ENCODE measurements at regions not wholly inside any gene's neighbourhood (a gene's known extent, or its start where the extent isn't known, plus 50 kb on each side); places are given as distances from the start of the nearest gene placed in this dataset.
"Not testable (repeated sequence)": the region's sequence is repeated elsewhere in the genome, so short reads cannot be mapped to it uniquely, and the experiment has no call there.

DNA sequence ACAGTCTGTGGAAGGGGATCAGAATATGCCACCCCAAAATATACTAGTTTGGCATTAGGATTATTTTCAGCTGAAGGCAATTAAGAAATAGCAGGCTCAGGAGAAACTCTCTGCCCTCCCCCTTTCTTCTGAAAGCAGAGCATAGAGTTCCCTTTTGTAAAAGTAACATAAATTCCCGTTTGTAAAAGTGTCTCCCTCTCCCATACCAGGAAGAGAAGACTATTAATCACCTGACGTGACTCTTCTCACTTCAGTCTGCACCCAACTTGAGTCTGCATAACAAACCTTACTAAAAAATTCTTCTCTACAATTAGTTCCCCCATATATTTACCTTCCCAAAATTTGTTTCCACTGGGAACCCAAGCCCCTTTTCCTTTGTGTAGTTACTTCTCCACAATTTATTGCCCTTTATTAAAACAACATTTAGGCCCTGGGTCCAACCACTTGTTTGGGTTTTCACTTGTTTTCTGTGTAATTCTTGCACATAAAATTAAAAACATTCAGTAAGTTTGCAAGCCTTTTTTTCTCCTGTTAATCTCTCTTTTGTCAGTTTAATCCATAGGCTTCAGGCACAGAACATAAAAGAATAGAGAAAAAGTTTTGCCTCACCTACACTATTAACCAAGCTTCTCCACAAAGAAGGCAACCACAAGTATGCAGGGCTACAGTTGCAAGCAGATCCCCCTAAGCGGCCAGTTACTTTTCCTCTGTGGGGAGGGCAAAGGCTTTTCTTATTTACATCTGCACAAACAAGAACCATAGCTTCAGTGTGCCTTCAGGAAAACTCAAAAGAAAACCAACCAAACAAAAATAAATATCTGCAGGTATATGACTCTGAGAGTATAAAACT, 73.8 kb upstream of the EPCAM start:
- no peak for DNase-seq (ENCODE audit: low read depth in 3 of 3)

DNA sequence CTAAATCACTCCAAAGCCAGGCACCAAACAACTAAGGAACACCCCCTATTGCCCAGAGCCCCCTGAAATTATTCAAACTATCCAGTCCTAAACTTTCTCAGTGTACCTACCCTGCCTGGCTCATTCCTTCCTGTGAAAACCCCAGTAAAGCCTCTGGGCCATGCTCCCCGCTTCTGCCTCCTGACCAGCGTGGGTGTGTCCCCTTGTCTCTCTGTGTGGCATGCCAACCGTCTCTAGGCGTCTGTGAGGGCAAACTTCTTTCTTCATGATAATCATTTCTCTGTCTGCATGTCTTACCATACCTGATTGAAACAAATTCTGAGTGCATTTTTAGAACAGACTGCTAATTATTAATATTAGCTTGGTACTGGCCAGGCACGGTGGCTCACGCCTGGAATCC, 75.1 kb upstream of the EPCAM start:
- no peak for DNase-seq (ENCODE audit: low read depth in 3 of 3)

DNA sequence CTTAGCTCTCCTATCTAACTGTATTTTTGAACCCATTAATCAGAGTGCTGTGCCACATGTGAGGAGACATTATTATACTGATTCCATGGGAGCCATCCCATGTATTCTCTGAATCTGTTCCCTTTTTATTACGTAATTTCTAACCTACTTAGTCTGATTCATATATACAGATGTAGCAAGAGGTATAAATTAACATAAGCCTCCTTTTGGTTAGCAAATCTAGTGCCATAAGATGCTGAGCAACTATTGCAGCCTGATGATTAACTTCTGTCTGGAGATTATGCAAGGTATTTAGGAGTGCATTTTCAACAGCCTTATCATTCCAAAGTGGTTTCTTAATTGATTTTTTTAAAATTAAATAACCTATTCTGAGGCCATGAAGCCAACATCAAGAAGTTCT, 80.2 kb upstream of the EPCAM start:
- DNase-seq (ENCODE audit: low read depth in 3 of 3) = no peak

DNA sequence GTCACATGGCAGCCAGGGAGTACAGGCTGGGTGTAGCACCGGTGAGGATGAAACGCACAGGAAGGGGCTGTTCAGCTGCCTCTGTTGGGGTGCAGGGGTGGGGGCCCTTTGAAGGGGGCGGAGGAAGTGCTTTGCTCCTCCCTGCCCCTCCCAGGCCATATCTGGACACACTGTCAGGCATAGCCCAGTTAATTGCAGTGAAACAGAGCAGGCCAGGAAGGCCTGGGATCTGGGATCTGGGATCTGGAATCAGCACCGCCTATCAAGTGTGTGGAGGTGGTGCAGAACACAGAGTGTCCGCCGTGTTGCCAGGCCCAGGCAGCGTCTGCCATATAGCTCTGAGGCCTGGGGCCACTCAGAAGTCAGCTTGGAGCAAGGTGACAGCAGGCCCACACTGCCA, 85.5 kb upstream of the EPCAM start:
- DNase-seq (ENCODE audit: low read depth in 3 of 3) = no peak

DNA sequence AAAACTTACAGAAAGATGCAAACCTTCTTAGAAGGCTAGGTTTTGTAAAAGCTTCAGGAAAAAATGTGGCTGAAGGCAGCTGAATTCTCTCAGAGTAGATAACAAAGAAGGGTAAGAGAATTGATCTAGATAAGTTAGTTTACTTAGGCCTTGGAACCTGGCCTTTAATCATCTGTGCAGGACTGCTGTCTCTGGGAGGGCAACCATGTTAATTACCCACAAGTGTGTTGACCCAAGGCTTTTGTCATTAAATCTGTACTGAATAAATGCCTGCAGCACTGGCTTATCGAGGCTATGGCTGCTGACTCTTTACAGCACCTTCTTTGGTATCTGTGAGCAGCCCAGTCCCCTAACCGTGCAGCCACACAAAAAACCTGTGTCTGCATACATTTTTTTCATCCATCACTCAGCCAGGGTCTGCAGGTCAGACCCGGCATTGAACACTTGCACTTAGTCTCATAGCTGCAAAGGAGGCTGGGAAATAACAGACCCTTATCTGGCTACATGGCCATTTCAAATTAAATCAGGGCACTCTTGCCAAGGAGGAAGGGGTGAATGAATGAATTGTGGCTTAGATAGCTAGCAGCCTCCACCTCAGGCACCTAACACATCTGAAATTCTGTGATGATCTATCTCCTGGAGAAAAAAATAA, 86.4 kb upstream of the EPCAM start:
- no peak for DNase-seq (ENCODE audit: low read depth in 3 of 3)

DNA sequence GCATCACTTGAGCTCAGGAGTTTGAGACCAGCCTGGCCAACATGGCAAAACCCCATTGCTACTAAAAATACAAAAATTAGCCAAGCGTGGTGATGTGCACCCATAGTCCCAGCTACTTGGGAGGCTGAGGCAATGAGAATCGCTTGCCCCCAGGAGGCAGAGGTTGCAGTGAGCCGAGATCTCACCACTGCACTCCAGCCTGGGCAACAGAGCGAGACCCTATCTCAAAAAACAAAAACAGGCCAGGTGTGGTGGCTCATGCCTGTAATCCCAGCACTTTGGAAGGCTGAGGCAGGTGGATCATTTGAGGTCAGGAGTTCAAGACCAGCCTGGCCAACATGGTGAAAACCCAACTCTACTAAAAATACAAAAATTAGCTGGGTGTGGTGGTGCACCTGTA, 89.6 kb upstream of the EPCAM start:
- not testable (repeated sequence) for DNase-seq (ENCODE audit: low read depth in 3 of 3)

DNA sequence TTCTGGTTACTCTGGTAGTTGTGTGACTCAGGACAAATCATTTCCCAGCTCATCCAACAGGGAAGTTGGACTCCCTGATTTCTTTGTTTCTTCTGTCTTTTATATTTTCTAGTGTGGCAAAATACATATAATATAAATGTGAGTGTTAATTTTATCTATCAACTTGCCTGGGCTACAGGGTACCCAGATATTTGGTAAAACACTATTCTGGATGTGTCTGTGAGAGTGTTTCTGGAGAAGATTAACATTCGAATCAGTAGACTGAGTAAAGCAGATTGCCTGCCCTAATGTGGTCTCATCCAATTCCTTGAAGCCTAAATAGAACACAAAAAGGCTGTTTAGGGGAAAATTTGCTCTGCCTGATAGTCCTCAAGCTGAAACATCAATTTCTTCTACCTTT, 91.1 kb upstream of the EPCAM start:
- DNase-seq (ENCODE audit: low read depth in 3 of 3) = no peak

DNA sequence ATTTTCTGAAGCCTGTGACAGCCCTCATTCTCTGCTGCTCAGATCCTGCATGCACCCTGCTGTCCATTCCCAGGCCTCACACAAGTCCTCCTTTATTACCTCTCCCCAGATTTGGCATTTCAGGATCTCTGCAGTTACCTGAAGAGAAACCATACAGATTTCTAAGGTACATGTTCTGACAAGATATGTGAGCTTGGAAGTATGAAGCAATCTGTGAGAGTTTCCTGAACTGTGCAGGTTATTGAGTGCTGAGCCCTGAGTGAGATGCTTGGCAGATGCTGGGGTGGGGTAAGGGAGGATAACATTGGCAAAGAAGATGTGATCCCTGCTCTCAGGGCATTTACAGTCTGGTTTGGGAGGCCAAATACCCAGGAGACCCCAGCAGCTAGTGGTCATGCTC, 91.9 kb upstream of the EPCAM start:
- DNase-seq (ENCODE audit: low read depth in 3 of 3) = no peak

DNA sequence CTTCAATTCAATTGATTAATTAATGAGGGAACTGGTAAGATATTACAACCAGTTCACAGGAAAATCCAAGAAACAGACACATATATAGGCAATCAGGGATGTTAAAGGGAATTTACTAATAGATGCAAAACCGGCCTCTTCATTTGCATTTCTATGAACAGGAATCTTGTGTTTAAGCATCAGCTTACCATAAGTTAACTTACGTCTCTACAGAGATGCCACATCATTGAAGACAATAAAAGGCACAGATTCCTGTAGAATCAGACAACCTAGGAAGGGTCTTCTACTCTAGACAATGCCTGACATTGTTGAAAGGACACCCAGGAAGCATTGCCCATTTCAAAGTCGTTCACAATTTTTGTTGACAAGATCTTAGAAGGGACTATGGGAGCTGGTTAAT, 93.0 kb upstream of the EPCAM start:
- no peak for DNase-seq (ENCODE audit: low read depth in 3 of 3)

DNA sequence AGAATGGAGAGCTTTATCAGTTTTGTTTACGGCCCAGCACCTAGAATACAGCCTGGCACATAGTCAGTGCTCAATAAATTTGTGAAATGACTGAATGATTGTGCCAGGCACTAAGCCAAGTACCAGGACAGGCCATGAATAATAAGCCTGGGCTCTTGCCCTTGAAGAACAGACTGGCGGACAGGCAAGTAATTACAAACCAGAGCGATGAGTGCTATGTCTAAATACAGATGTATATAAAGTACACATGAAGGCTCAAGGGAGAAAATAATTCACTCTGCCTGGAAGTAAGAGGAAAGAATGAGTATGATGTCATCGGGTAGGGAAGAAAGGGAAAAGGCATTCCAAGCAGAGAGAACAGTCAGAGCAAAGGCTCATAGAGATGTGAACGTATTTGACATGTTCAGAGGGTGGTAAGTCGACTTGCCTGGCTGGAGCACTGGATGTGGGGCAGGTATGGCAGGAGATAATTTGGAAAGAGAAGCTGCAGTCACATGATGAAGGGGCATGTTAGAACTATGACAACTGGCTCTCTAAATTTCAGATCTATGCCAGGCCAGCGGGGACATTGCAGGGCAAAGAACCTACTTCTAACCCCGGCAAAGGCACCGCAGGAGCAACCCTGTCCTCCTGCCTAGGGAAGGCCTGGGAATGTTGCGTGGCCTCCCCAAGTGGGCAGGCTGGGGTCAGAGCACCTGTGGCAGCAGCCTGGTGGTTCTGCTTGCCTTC, 94.9 kb upstream of the EPCAM start:
- no peak for DNase-seq (ENCODE audit: low read depth in 3 of 3)

DNA sequence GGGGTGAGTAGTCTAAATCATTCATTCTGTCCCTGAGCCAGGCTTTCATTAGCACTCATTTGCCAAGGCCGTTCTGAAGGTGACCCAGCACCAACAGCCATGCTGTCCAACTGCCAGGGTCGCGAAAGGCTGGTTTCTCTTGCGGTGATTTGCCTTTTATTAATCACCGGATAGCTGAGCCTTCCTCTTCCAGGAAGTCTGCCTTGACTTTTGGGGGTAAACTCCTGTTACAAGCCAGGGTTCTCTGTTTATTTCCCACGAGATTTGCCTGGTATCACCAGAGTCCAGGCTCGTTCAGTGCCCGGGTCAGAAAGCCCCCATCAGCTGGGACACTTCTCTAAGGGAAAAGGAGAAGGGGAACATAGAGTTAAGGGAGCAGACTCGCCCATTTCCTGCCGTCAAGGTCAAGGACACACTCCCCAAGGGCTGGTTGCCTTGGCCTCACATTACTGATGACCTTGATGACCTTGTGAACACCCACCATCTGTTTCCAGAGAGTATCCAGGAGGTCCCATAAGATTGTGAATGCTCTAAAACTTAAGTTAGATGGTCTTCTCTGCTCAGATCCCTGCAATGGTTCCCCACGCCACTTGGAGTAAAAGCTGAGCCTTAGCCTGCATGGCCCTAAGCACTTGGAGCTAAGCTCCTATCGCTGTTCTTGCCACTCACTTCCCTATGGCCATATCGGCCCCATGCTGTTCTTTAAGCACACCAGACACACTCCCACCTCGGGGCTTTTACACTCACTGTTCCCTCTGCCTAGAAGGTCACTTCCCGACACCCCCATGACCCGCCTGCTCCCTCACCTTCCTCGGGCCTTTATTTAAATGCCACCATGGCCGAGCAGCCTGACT, 96.0 kb upstream of the EPCAM start:
- no peak for DNase-seq (ENCODE audit: low read depth in 3 of 3)

DNA sequence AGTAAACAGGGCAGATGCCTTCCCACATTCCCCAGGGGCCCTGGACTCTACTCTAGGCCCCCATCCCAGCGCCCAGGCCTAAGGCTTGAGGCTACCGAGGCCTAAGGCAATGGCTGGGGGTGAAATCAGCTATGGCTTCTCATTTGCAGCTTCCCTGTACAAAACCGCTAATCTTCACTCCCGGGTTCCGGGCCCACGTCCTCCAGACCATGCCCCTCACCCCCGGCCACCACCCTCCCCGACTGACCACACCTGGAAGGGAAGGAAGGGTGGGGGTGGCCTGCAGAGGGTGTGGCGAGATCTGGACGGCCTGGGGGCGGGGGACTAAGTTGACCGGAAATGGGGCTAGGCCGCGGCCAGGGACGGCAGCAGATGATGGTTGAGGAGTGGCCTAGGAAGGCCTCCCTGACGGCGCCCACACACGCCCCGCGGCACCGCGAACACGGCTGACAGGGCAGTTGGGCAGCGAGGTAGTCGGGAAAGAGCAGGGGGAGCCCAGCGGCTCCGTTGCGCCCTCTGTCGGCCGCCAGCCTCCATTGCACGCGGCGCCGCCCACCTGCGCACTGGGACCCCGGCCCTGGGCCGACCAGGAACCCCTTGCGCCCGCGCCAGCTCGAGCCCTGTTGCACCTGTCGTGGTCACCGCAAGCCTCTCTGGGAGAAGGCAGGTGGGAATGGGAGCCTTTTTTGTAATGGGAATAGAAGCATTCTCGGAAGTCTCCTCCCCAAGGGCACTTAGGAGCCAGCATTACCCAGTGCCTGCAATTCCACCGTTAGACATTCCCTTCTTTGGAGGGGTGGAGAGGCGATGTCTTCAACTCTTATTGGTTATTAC, 95.9 kb upstream of the CALM2 start:
- peak; percentile 11 to 46 (median 26) for DNase-seq (ENCODE audit: low read depth in 3 of 3)

DNA sequence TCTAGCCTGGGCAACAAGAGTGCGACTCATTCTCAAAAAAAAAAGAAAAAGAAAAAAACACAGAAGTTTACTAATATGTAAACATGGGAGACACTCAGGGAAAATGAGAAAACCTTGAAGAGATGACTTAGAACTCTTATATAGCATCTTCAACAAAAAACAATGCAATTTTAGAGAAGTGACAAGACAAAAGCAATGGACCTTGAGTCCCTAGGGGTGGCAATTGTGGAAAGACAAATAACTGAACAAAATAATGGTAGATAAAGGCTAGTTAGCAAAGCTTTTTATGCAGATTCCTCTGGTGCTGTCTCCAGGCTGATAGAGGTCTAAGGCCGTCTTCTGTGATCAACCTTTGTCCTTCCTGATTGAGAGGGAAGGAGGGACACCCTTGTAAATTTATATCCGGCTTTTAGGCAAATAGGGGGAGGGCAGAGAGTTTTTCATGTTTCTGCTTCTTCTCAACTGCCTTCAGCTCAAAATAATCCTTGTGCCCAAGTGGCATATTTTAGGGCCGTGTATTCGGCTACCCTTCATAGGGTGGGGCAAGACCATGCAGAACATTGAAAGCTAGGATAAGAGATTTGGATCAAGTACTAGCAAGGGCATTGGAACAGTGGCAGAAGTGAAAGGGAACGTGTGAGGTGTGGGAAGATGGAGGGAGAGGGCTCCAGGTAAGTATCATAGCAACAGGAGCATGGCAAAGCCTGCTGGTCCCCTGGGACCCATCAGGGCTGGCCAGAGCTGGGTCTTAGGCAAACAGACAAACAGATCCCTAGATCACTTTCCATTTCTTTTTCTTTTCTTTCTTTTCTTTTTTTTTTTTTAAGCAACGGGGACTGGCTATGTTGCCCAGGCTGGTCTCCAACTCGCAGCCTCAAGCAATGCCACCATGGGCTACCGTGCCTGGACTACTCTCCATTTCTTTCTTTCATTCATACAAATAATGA, 95.0 kb upstream of the CALM2 start:
- DNase-seq (ENCODE audit: low read depth in 3 of 3) = no peak

DNA sequence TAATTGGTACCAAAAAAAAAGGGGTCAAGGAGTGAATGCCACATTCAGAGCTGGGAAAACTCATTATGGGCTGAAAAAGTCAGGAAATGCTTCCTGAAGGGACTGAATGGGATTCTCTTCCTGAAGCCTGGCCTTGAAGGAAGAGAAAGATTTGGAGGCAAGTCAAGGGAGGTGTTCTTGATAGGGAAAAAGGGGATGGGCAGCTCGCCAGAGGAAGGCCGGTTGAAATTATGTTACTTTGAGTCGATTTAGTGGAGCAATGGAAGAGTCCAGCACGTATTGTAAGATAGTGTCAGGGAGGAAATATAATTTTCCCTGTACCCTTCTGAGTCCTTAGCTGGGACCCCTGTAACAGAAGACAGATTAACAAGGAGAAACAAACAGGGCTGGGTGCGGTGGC, 94.1 kb upstream of the CALM2 start:
- no peak for DNase-seq (ENCODE audit: low read depth in 3 of 3)

DNA sequence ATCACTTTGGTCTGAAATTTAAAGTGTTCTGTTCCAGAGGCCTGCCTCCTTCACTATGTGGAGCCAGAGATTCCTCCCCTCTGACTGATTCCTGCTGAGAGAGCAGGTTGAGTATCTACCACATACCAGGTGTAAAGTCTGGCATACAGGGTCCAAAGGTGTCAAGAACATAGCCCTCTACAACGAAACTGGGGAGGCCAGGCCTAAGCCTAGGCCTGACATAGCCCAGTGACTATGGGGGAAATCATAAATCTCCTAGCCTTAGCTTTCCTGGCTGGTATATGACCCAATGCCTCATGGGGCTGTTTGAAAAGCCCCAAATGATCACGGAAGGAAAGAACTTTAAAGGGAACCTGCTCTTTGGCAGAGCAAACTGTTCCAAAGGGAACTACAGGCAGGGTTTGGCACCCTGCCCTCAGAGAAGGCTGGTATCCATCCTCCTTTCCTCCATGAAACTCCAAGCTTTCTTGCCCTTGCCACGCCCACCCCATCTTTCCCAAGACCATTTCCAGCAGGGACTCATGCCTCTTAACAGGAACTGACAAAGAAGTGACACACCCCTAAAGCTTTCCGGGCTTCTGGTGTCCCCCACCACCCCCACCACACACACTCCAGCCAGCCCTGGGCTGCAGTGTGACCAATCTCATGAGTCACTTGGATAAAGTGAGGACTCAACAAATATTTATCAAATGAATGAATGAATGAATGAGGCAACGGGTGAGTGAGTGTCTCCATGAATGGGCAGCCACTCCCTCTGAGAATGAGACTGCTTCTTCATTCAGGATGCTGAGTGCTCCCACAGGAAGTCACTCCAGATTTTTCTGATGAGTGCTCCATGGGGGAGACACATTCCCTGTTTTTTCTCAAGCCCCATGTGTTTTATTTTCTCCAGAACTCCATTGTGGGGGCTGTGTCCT, 93.3 kb upstream of the CALM2 start:
- DNase-seq (ENCODE audit: low read depth in 3 of 3) = no peak

DNA sequence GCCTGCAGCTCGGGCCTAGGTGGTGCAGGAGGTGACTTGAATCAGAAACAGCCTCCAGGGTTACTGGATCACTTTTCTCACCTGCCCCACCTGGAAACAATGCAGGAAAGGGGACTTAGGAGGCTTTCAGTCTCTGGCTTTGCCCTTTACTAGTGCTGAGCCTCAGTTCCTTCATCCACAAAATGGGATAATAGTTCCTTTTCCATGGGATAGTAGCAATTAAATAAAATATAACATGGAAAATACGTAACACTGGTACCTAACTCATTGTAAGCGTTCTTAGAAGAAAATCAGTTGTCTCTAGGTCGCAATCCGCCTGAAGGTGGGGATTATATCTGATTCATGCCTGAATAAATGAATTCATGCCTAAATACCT, 91.4 kb upstream of the CALM2 start:
- DNase-seq (ENCODE audit: low read depth in 3 of 3) = no peak

DNA sequence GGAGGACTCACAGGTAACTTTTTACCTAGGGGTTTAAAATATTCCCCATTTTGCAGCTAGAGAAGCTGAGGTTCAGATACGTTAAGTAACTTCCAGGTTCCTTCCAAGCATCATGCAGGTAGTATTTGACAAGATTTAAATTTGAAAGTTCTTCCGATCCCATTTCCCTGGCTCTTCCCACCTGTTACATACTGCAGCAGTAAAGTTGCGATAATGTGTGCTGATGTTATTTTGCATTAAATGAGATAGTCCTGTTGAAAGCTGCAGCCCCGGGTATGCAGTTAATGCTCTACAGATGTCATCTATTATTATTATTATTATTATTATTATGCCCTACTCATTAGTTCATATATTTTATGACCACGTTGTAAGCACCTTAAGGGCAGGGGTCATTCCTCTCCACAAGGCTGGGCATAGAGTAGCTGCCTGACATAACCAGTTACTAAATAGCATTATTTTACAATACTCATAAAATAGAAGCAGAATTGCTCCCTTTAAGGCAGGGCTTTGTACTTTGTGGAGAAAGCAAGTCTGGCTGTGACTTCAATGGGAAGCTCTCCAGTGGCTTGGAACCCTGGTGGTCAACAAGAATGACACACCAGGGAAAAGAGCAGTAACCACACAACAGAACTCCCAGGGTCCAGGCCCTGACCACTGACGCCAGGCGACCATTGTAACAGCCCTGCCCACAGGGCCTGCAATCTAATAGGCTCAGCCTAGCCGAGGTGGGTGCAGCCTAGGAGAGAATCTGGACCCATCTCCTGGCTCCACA, 90.8 kb upstream of the CALM2 start:
- DNase-seq (ENCODE audit: low read depth in 3 of 3) = no peak

DNA sequence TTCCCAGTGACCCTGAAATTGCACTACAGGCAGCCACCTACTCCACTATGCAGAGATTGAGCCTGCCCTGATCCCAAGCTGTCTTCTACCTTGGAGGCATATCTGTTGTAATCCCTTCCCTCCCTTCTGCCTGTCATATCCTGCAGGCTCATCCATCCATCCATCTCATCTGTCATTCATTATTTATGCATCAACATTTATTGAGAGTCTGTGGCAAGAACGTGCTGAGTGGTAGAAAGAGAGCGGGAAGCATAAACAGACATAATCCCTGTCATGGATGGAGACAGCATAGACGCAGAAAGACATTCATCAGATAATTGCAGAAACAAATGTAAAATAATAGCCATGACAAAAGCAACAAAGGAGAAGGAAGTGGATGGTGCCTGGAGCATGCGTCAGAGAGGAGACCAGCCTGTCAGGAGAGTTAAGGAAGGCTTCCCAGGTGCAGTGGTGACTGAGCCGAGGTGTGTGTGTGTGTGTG, 89.5 kb upstream of the CALM2 start:
- no peak for DNase-seq (ENCODE audit: low read depth in 3 of 3)

All from stimulated activated CD4-positive, alpha-beta T cell treated with anti-CD3 and anti-CD28 coated beads, TNF-alpha, amount 100 ng/mL, for 24 hours (primary cell).